Loucy (cell line): ENCODE measurements at regions not wholly inside any gene's neighbourhood (a gene's known extent, or its start where the extent isn't known, plus 50 kb on each side); places are given as distances from the start of the nearest gene placed in this dataset.

Experiments
- CTCF ChIP-seq: fragments of 200-600 bp; sonication (generic); conservative IDR thresholded peaks from 2 replicates; pipeline ENCODE4 v1.5.1; 2014; ENCODE audit warnings: mild to moderate bottlenecking, antibody characterized with exemption, low read length
- EZH2phosphoT487 ChIP-seq: fragments of 200-600 bp; IDR thresholded peaks from 2 replicates; pipeline ENCODE4 v1.6.1; 2018; ENCODE audit warnings: antibody characterized with exemption, mild to moderate bottlenecking, moderate library complexity, borderline replicate concordance

GRCh38 chr4:102411408-102411807, 66.1 kb upstream of the SLC39A8 start:
- TF ChIP-seq CTCF: no peak
- no peak for TF ChIP-seq EZH2phosphoT487
